ENCODE measurements at regions not wholly inside any gene's neighbourhood (a gene's known extent, or its start where the extent isn't known, plus 50 kb on each side); places are given as distances from the start of the nearest gene placed in this dataset.
"Not testable (repeated sequence)": the region's sequence is repeated elsewhere in the genome, so short reads cannot be mapped to it uniquely, and the experiment has no call there.

DNA sequence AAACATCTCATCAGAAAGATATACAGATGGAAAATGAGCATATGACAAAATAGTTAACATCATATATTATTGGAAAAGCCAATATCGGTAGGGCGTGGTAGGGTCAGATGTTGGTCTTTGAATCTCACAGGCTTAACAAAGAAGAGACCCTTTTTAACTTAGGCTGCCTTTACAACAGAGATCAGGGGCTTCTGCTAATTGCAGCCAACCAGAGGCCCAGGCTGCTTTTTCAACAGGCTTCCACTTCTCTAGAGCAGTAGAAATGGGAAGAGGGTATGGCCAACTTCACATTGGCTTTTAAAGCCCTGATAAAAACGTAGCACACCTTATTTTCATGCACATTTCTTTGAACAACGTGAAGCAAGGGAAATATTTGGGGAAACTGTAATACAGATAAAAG is 764.3 kb upstream of the CTNND2 start:
- in situ Hi-C loops (cut with HindIII; ENCODE audit: low pct_unique_long_range_greater_than_20kb, low sequenced_read_pairs) = no loop called here
- TF ChIP-seq JUND (IDR thresholded peaks at IDR 0.05; ENCODE audit: low read depth) = no peak
- no peak for DNase-seq (ENCODE audit: low read depth in 1 of 2, low spot score in 1 of 2)

GRCh38 chr5:12667818-12668217 is 763.6 kb upstream of the CTNND2 start:
- DNase-seq (ENCODE audit: low read depth in 1 of 2, low spot score in 1 of 2); in situ Hi-C loops (cut with HindIII; ENCODE audit: low pct_unique_long_range_greater_than_20kb, low sequenced_read_pairs): not testable (repeated sequence)

- in situ Hi-C loops (cut with HindIII; ENCODE audit: low pct_unique_long_range_greater_than_20kb, low sequenced_read_pairs); DNase-seq (ENCODE audit: low read depth in 1 of 2, low spot score in 1 of 2): not testable (repeated sequence)
These were observed 761.5 kb upstream of the CTNND2 start for GRCh38 chr5:12665772-12666171.

DNA sequence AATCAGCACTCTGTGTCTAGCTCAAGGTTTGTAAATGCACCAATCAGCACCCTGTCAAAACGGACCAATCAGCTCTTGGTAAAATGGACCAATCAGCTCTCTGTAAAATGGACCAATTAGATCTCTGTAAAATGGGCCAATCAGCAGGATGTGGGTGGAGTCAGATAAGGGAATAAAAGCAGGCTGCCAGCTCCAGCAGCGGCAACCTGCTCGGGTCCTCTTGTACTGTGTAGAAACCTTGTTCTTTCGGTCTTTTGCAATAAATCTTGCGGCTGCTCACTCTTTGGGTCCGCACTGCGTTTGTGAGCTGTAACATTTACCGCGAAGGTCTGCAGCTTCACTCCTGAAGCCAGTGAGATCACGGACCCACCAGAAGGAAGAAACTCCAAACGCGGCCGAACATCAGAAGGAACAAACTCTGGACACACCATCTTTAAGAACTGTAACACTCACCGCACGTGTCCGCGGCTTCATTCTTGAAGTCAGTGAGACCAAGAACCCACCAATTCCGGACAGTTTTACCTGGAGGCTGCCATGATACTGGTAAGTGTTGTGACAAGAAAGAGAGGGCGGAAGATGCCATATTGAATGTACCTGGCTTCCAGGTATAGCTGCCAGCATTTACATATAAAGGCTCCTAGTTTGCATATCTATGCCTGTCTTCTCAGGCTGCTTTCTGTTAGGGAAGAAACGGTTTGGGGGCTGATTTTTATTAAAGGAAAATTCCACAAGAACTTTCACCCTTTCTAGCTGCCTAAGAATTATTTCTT is 758.5 kb upstream of the CTNND2 start:
- no peak for TF ChIP-seq JUND (IDR thresholded peaks at IDR 0.05; ENCODE audit: low read depth)
- DNase-seq (ENCODE audit: low read depth in 1 of 2, low spot score in 1 of 2) = no peak
- in situ Hi-C loops (cut with HindIII; ENCODE audit: low pct_unique_long_range_greater_than_20kb, low sequenced_read_pairs) = no loop called here

GRCh38 chr5:12661617-12662370 is 757.5 kb upstream of the CTNND2 start:
- in situ Hi-C loops (cut with HindIII; ENCODE audit: low pct_unique_long_range_greater_than_20kb, low sequenced_read_pairs) = no loop called here
- TF ChIP-seq JUND (IDR thresholded peaks at IDR 0.05; ENCODE audit: low read depth) = no peak
- no peak for DNase-seq (ENCODE audit: low read depth in 1 of 2, low spot score in 1 of 2)

GRCh38 chr5:12660279-12661107 is 756.2 kb upstream of the CTNND2 start:
- DNase-seq (ENCODE audit: low read depth in 1 of 2, low spot score in 1 of 2); in situ Hi-C loops (cut with HindIII; ENCODE audit: low pct_unique_long_range_greater_than_20kb, low sequenced_read_pairs): not testable (repeated sequence)

DNA sequence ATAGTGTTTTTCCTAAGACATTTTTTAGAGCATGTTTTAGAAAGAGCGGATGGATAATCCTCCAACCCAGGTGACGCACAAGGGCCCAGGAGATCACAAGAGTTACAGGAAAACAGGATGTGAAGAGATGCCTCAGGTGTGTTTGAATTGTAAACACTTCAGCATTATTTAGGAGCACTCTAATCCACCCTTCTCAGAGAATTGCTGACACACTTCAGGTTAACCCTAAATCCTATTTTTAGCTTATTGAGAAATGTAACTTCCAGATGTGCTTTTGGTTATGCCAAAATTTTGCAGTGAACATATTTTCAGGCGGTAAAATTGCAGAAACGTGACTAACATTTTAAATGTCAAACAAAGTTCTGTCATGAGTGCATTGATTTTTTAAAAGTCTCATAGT is 755.4 kb upstream of the CTNND2 start:
- DNase-seq (ENCODE audit: low read depth in 1 of 2, low spot score in 1 of 2) = peak in 1 of 2 experiments; percentile 7
- no peak for TF ChIP-seq JUND (IDR thresholded peaks at IDR 0.05; ENCODE audit: low read depth)
- in situ Hi-C loops (cut with HindIII; ENCODE audit: low pct_unique_long_range_greater_than_20kb, low sequenced_read_pairs) = no loop called here

DNA sequence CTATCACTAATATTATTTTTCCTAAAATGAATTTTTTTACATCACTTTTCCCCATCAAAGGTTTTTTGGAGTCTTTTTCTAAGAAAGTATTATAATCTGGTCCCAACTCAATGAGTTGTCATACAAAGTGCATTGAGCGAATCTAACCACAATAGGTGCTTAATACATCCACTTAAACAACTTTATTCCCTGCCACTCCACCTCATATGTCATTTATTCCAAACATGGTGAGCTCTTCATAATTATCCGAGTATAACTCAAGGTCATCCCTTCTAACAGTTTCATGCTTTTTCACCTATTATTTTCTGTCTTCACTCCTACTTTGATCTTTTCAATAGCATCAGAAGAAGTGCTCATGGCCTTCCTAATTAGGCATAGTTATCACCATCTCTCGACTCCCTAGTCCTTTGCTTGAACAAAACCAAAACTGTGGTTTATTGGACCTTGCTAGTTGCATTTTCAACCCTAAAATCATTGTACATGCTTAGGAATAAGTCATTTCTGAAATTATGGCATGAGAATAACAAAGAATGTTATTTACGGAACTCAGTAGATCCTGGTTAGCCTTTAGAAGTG is 754.7 kb upstream of the CTNND2 start:
- in situ Hi-C loops (cut with HindIII; ENCODE audit: low pct_unique_long_range_greater_than_20kb, low sequenced_read_pairs) = no loop called here
- TF ChIP-seq JUND (IDR thresholded peaks at IDR 0.05; ENCODE audit: low read depth) = no peak
- DNase-seq (ENCODE audit: low read depth in 1 of 2, low spot score in 1 of 2) = no peak

DNA sequence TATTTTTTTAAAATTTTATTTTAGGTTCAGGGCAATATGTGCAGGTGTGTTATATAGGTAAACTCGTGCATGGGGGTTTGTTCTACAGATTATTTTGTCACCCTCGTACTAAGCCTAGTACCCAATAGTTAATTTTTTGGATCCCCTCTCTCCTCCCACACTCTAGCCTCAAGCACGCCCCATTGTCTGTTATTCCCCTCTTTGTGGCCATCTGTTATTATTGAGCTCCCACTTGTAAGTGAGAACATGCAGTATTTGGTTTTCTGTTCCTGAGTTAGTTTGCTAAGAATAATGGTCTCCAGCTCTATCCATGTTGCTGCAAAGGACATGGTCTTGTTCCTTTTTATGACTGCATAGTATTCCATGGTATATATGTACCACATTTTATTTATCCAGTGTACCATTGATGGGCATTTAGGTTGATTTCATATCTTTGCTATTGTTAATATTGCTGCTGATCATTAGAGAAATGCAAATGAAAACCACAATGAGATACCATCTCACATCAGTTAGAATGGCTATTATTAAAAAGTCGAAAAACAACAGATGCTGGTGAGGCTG is 753.7 kb upstream of the CTNND2 start:
- DNase-seq (ENCODE audit: low read depth in 1 of 2, low spot score in 1 of 2); in situ Hi-C loops (cut with HindIII; ENCODE audit: low pct_unique_long_range_greater_than_20kb, low sequenced_read_pairs): not testable (repeated sequence)

- TF ChIP-seq JUND (IDR thresholded peaks at IDR 0.05; ENCODE audit: low read depth) = no peak
- no peak for DNase-seq (ENCODE audit: low read depth in 1 of 2, low spot score in 1 of 2)
- in situ Hi-C loops (cut with HindIII; ENCODE audit: low pct_unique_long_range_greater_than_20kb, low sequenced_read_pairs) = no loop called here
These were observed 751.4 kb upstream of the CTNND2 start for GRCh38 chr5:12655675-12656074.

GRCh38 chr5:12652201-12652600 is 748.0 kb upstream of the CTNND2 start:
- in situ Hi-C loops (cut with HindIII; ENCODE audit: low pct_unique_long_range_greater_than_20kb, low sequenced_read_pairs) = no loop called here
- no peak for TF ChIP-seq JUND (IDR thresholded peaks at IDR 0.05; ENCODE audit: low read depth)
- DNase-seq (ENCODE audit: low read depth in 1 of 2, low spot score in 1 of 2) = no peak

- no peak for DNase-seq (ENCODE audit: low read depth in 1 of 2, low spot score in 1 of 2)
- in situ Hi-C loops (cut with HindIII; ENCODE audit: low pct_unique_long_range_greater_than_20kb, low sequenced_read_pairs) = no loop called here
These were observed 744.3 kb upstream of the CTNND2 start for GRCh38 chr5:12648558-12648957.

More at GRCh38 chr5:12648558-12648957, 744.3 kb upstream of the CTNND2 start:
- no peak for TF ChIP-seq JUND (IDR thresholded peaks at IDR 0.05; ENCODE audit: low read depth)

Measured in T47D (cell line).